ENCODE measurements at regions not wholly inside any gene's neighbourhood (a gene's known extent, or its start where the extent isn't known, plus 50 kb on each side); places are given as distances from the start of the nearest gene placed in this dataset.

DNA sequence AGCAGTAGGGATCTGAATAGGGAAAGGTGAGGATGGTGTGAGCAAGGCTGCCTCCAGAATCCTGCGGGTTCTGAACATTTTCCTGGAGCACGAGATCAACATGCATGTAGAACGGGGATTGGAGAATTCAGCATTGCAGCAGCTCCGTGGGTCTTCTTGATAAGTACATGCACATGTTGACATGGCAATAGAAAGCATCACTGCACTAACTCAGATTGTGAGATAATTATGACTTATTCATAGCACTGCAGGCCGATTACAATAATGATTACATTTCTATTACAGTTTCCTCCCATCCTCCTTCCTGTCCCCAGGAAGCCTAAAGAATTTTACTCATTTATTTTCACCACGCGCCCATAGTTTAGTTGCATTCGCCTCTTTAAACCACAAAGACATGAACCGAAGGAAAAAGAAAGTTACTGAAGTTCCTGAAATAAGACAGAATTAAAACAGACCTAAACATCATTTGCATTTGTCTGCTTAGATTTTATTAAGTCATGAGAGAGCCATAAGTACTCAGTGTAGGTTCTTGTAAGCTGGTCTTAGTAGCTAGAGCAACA lies 61.3 kb upstream of the ARX start:
- TF ChIP-seq, protein P1, sequence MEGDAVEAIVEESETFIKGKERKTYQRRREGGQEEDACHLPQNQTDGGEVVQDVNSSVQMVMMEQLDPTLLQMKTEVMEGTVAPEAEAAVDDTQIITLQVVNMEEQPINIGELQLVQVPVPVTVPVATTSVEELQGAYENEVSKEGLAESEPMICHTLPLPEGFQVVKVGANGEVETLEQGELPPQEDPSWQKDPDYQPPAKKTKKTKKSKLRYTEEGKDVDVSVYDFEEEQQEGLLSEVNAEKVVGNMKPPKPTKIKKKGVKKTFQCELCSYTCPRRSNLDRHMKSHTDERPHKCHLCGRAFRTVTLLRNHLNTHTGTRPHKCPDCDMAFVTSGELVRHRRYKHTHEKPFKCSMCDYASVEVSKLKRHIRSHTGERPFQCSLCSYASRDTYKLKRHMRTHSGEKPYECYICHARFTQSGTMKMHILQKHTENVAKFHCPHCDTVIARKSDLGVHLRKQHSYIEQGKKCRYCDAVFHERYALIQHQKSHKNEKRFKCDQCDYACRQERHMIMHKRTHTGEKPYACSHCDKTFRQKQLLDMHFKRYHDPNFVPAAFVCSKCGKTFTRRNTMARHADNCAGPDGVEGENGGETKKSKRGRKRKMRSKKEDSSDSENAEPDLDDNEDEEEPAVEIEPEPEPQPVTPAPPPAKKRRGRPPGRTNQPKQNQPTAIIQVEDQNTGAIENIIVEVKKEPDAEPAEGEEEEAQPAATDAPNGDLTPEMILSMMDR (IDR thresholded peaks at IDR 0.05), result no peak
- no peak for TF ChIP-seq POLR2A (IDR thresholded peaks at IDR 0.05)
